ENCODE measurements at regions not wholly inside any gene's neighbourhood (a gene's known extent, or its start where the extent isn't known, plus 50 kb on each side); places are given as distances from the start of the nearest gene placed in this dataset.

DNA sequence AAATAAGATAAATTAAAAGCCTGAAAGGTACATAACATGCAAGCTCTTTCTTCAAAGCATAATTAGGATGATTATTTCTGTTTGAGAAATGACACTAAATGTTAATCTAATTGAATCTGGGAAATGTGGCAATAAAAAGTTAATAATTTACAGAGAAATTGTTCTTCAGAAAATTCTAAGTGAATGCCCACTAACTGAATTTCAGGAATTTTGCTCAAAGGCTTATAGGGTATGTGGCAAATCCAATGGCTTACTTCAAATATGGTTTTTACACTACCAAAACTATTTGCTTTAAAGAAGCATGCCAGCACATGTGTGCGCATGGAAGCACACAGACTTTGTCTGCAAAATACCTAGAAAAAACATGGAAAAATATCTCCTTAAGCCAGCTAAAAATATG, 186.6 kb upstream of the FOXD3 start:
- Histone ChIP-seq H3K27ac (replicated peaks) (no peak overlapping the region), H3K27me3 (ENCODE audit: insufficient read depth, poor library complexity, severe bottlenecking) (peaks cover 4% of the 10 kb centered on the region), H3K4me3 (replicated peaks; ENCODE audit: insufficient read depth, low read length) (no peak overlapping the region)
- TF ChIP-seq POLR2AphosphoS5 (IDR thresholded peaks at IDR 0.05; ENCODE audit: low read depth) (no peak), REST (IDR thresholded peaks at IDR 0.05; ENCODE audit: insufficient replicate concordance, low read depth) (no peak), GABPA (IDR thresholded peaks at IDR 0.05; ENCODE audit: low read depth) (no peak)
- TF ChIP-seq, protein P1, sequence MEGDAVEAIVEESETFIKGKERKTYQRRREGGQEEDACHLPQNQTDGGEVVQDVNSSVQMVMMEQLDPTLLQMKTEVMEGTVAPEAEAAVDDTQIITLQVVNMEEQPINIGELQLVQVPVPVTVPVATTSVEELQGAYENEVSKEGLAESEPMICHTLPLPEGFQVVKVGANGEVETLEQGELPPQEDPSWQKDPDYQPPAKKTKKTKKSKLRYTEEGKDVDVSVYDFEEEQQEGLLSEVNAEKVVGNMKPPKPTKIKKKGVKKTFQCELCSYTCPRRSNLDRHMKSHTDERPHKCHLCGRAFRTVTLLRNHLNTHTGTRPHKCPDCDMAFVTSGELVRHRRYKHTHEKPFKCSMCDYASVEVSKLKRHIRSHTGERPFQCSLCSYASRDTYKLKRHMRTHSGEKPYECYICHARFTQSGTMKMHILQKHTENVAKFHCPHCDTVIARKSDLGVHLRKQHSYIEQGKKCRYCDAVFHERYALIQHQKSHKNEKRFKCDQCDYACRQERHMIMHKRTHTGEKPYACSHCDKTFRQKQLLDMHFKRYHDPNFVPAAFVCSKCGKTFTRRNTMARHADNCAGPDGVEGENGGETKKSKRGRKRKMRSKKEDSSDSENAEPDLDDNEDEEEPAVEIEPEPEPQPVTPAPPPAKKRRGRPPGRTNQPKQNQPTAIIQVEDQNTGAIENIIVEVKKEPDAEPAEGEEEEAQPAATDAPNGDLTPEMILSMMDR (IDR thresholded peaks at IDR 0.05; ENCODE audit: insufficient read depth, low read length) = no peak
- DNase-seq (ENCODE audit: low read depth in 1 of 2, low spot score in 1 of 2) = no peak

DNA sequence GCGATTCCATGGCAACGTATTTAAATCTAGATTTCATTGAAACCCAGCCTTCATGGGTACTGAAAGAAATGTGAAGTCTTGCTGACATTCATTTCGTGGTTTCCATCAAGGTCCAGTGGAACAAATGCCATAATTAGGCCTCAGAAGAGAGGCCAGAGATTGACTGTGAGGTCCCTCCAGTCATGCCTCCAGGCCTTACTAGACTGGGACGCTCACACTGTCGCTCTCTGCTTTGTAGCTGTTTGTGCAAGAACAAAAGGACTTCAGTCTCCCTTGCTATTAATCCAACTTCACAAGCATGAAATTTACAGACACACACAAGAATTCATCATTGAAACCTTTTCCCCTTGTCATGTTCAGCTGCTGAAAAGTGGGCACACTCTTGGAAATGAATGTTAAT, 180.4 kb upstream of the FOXD3 start:
- no peak overlapping the region for H3K4me3 ChIP-seq (replicated peaks; ENCODE audit: insufficient read depth, low read length)
- DNase-seq (ENCODE audit: low read depth in 1 of 2, low spot score in 1 of 2) = no peak
- TF ChIP-seq POLR2AphosphoS5 (IDR thresholded peaks at IDR 0.05; ENCODE audit: low read depth) = no peak
- TF ChIP-seq GABPA (IDR thresholded peaks at IDR 0.05; ENCODE audit: low read depth) = no peak
- TF ChIP-seq, protein P1 (IDR thresholded peaks at IDR 0.05; ENCODE audit: insufficient read depth, low read length) = no peak
- TF ChIP-seq REST (IDR thresholded peaks at IDR 0.05; ENCODE audit: insufficient replicate concordance, low read depth) = no peak
- no peak for TF ChIP-seq SPI1 (IDR thresholded peaks at IDR 0.05; ENCODE audit: borderline replicate concordance, low read depth)
- no peak overlapping the region for H3K27ac ChIP-seq (replicated peaks)
- peaks cover 2% of the 10 kb centered on the region for H3K27me3 ChIP-seq (ENCODE audit: insufficient read depth, poor library complexity, severe bottlenecking)

- TF ChIP-seq POLR2AphosphoS5 (IDR thresholded peaks at IDR 0.05; ENCODE audit: low read depth) (no peak), REST (IDR thresholded peaks at IDR 0.05; ENCODE audit: insufficient replicate concordance, low read depth) (no peak), GABPA (IDR thresholded peaks at IDR 0.05; ENCODE audit: low read depth) (no peak), SPI1 (IDR thresholded peaks at IDR 0.05; ENCODE audit: borderline replicate concordance, low read depth) (no peak)
- TF ChIP-seq, protein P1 (IDR thresholded peaks at IDR 0.05; ENCODE audit: insufficient read depth, low read length) = no peak
- Histone ChIP-seq H3K4me3 (replicated peaks; ENCODE audit: insufficient read depth, low read length) (no peak overlapping the region), H3K27me3 (ENCODE audit: insufficient read depth, poor library complexity, severe bottlenecking) (peaks cover 2% of the 10 kb centered on the region), H3K27ac (replicated peaks) (no peak overlapping the region)
- no peak for DNase-seq (ENCODE audit: low read depth in 1 of 2, low spot score in 1 of 2)
These were observed 178.9 kb upstream of the FOXD3 start for GRCh38 chr1:63143482-63143881.
